HG03103 (cell line): ENCODE measurements at regions not wholly inside any gene's neighbourhood (a gene's known extent, or its start where the extent isn't known, plus 50 kb on each side); places are given as distances from the start of the nearest gene placed in this dataset.

Experiments
- ATAC-seq: cut with Tn5 transposase; IDR thresholded peaks from one replicate; pipeline ENCODE4 v1.9.1; 2021; ENCODE audit warnings: low read depth; ENCODE audit not compliant: unreplicated experiment

- ATAC-seq = no peak
These were observed 56.9 kb upstream of the TMEM178A start for GRCh38 chr2:39608686-39609441.

- ATAC-seq = no peak
These were observed 55.8 kb upstream of the TMEM178A start for GRCh38 chr2:39609917-39610316.

GRCh38 chr2:39615675-39616074 is 50.0 kb upstream of the TMEM178A start:
- ATAC-seq = no peak
